Prostate gland (tissue), 2 donors: ENCODE measurements at regions not wholly inside any gene's neighbourhood (a gene's known extent, or its start where the extent isn't known, plus 50 kb on each side); places are given as distances from the start of the nearest gene placed in this dataset.

Source experiments
- DNase-seq: peaks from one replicate; pipeline ENCODE4 v3.0.0-alpha.2; 2019; ENCODE audit warnings: low spot score
- H3K27ac ChIP-seq, 2 donors: fragments of 200-600 bp; sonication (generic); 2 replicates each; pipeline ENCODE4 v1.5.1; 2017 to 2019
- H3K27me3 ChIP-seq: fragments of 200-600 bp; sonication (generic); replicated peaks from 2 replicates; pipeline ENCODE4 v1.5.1; 2019; ENCODE audit not compliant: insufficient read depth
- H3K36me3 ChIP-seq, 2 donors: fragments of 200-600 bp; sonication (generic); 1 replicate in 1 of 2; 2 replicates in 1 of 2; pipeline versions ENCODE4 v1.5.1 to v1.8.1; 2017 to 2019
- H3K4me1 ChIP-seq: fragments of 200-600 bp; sonication (generic); replicated peaks from 2 replicates; pipeline ENCODE4 v1.5.1; 2019
- H3K4me3 ChIP-seq, 2 donors: fragments of 200-600 bp; sonication (generic); 2 replicates each; pipeline ENCODE4 v1.5.1; 2017 to 2019
- H3K9me3 ChIP-seq: fragments of 200-600 bp; sonication (generic); 2 replicates; pipeline ENCODE4 v1.5.1; 2017
- CTCF ChIP-seq, 4 experiments: fragments of 200-600 bp in 2 of 4; fragments of 450-650 bp in 2 of 4; sonication (generic) in 2 of 4; IDR thresholded peaks; 1 replicate in 3 of 4; 2 replicates in 1 of 4; pipeline ENCODE4 v1.5.1; 2016 to 2019; ENCODE audit warnings: antibody characterized with exemption in 4 of 4, mild to moderate bottlenecking in 2 of 4, moderate library complexity in 2 of 4
- POLR2A ChIP-seq: fragments of 450-650 bp; IDR thresholded peaks from one replicate; pipeline ENCODE4 v1.6.1; 2016; ENCODE audit warnings: antibody characterized with exemption, mild to moderate bottlenecking
- POLR2AphosphoS5 ChIP-seq: sonication (generic); formaldehyde crosslinking; IDR thresholded peaks from one replicate; pipeline ENCODE4 v1.6.1; 2017; ENCODE audit warnings: antibody characterized with exemption
- WGBS: methylation state at CpG from one replicate; pipeline ENCODE4 v1.1.5; 2018; 5-methylcytosine and 5-hydroxymethylcytosine counted together
- intact Hi-C: fragments of 100-400 bp; cut with DNase I; formaldehyde crosslinking; loops from one replicate; pipeline ENCODE4 v1.14.2; 2022

- intact Hi-C loops = no loop called here
- 89% methylated on average over 1 of the region's 1 CpG for WGBS
- DNase-seq = no peak
These were observed 778.4 kb downstream of the GALC start for GRCh38 chr14:87214558-87214957.

GRCh38 chr14:87207756-87208155 lies 785.2 kb downstream of the GALC start:
- TF ChIP-seq POLR2A (no peak), POLR2AphosphoS5 (no peak), CTCF (IDR thresholded peaks at IDR 0.05) (no peak)
- H3K4me3 ChIP-seq = no peak overlapping the region
- no peaks in the 10 kb centered on the region for H3K36me3 ChIP-seq
- H3K9me3 ChIP-seq = no peaks in the 10 kb centered on the region
- WGBS = 90% methylated on average over 2 of the region's 2 CpGs
- H3K4me1 ChIP-seq = no peaks in the 10 kb centered on the region
- no peaks in the 10 kb centered on the region for H3K27me3 ChIP-seq
- DNase-seq = no peak
- H3K27ac ChIP-seq = no peak overlapping the region
- intact Hi-C loops = no loop called here

More at GRCh38 chr14:87214558-87214957, 778.4 kb downstream of the GALC start:
- H3K27ac ChIP-seq = no peak overlapping the region
- no peaks in the 10 kb centered on the region for H3K27me3 ChIP-seq
- H3K4me3 ChIP-seq = no peak overlapping the region
- H3K9me3 ChIP-seq = no peaks in the 10 kb centered on the region
- TF ChIP-seq POLR2A = no peak
- no peak for TF ChIP-seq POLR2AphosphoS5
- TF ChIP-seq CTCF (IDR thresholded peaks at IDR 0.05) = no peak
- no peaks in the 10 kb centered on the region for H3K4me1 ChIP-seq
- H3K36me3 ChIP-seq = no peaks in the 10 kb centered on the region

GRCh38 chr14:87205811-87206210 lies 787.2 kb downstream of the GALC start:
- Histone ChIP-seq H3K4me3 (no peak overlapping the region), H3K36me3 (no peaks in the 10 kb centered on the region), H3K27ac (no peak overlapping the region), H3K9me3 (no peaks in the 10 kb centered on the region), H3K27me3 (no peaks in the 10 kb centered on the region), H3K4me1 (no peaks in the 10 kb centered on the region)
- intact Hi-C loops = no loop called here
- 94% methylated on average over 3 of the region's 3 CpGs for WGBS
- no peak for DNase-seq
- TF ChIP-seq POLR2AphosphoS5 = no peak
- no peak for TF ChIP-seq POLR2A
- TF ChIP-seq CTCF (IDR thresholded peaks at IDR 0.05) = no peak

GRCh38 chr14:87203346-87203745 lies 789.6 kb downstream of the GALC start:
- intact Hi-C loops = no loop called here
- no peak overlapping the region for H3K27ac ChIP-seq
- H3K9me3 ChIP-seq = no peaks in the 10 kb centered on the region
- no peaks in the 10 kb centered on the region for H3K27me3 ChIP-seq
- no peaks in the 10 kb centered on the region for H3K4me1 ChIP-seq
- no peak for DNase-seq
- 78% methylated on average over 5 of the region's 5 CpGs for WGBS
- no peak overlapping the region for H3K4me3 ChIP-seq
- TF ChIP-seq POLR2A (no peak), CTCF (IDR thresholded peaks at IDR 0.05) (no peak), POLR2AphosphoS5 (no peak)
- no peaks in the 10 kb centered on the region for H3K36me3 ChIP-seq

- 20% methylated on average over 1 of the region's 1 CpG for WGBS
- Histone ChIP-seq H3K27ac (no peak overlapping the region), H3K27me3 (no peaks in the 10 kb centered on the region), H3K36me3 (no peaks in the 10 kb centered on the region), H3K4me3 (no peak overlapping the region), H3K4me1 (no peaks in the 10 kb centered on the region), H3K9me3 (no peaks in the 10 kb centered on the region)
- TF ChIP-seq CTCF (IDR thresholded peaks at IDR 0.05) = no peak
- DNase-seq = no peak
- intact Hi-C loops = no loop called here
These were observed 793.6 kb downstream of the GALC start for GRCh38 chr14:87199381-87199780.
